Uterus (tissue), 3 donors: ENCODE measurements at regions not wholly inside any gene's neighbourhood (a gene's known extent, or its start where the extent isn't known, plus 50 kb on each side); places are given as distances from the start of the nearest gene placed in this dataset.

Source experiments
- DNase-seq, 2 donors: peaks; one replicate each; pipeline ENCODE4 v3.0.0-alpha.2; 2019 to 2020
- H3K27ac ChIP-seq, 2 donors: fragments of 200-600 bp; sonication (generic); 1 replicate in 1 of 2; 2 replicates in 1 of 2; pipeline ENCODE4 v1.5.1; 2016 to 2018
- H3K27me3 ChIP-seq, 2 donors: fragments of 200-600 bp; sonication (generic); one replicate each; pipeline ENCODE4 v1.5.1; 2018 to 2019; ENCODE audit warnings: control low read depth in 1 of 2
- H3K36me3 ChIP-seq, 2 donors: fragments of 200-600 bp; sonication (generic); one replicate each; pipeline ENCODE4 v1.5.1; 2019; ENCODE audit warnings: control low read depth in 1 of 2
- H3K4me1 ChIP-seq, 2 donors: fragments of 200-600 bp; sonication (generic); one replicate each; pipeline ENCODE4 v1.5.1; 2018 to 2019; ENCODE audit warnings: control low read depth in 1 of 2
- H3K4me3 ChIP-seq, 2 donors: fragments of 200-600 bp; sonication (generic); 1 replicate in 1 of 2; 2 replicates in 1 of 2; pipeline ENCODE4 v1.5.1; 2018 to 2019; ENCODE audit warnings: mild to moderate bottlenecking in 1 of 2
- H3K9me3 ChIP-seq, 2 donors: fragments of 200-600 bp; sonication (generic); one replicate each; pipeline ENCODE4 v1.5.1; 2019; ENCODE audit warnings: control low read depth in 1 of 2
- POLR2A ChIP-seq, 2 donors: fragments of 450-650 bp; IDR thresholded peaks; one replicate each; pipeline ENCODE4 v1.6.1; 2016; ENCODE audit warnings: antibody characterized with exemption in 2 of 2, mild to moderate bottlenecking in 1 of 2, moderate library complexity in 1 of 2
- intact Hi-C: fragments of 100-400 bp; cut with DNase I; formaldehyde crosslinking; loops from one replicate; pipeline ENCODE4 v1.15.1; 2023; ENCODE audit warnings: low total_unique reads
- TF ChIP-seq, protein P1 (sequence below), 4 experiments: fragments of 200-600 bp in 2 of 4; fragments of 450-650 bp in 2 of 4; sonication (generic) in 2 of 4; IDR thresholded peaks; one replicate each; pipeline ENCODE4 v1.5.1; 2016 to 2019; ENCODE audit warnings: antibody characterized with exemption in 4 of 4, mild to moderate bottlenecking in 2 of 4, moderate library complexity in 1 of 4
- donor health status: DM: yes; HTN: yes; CAD: no.

DNA sequence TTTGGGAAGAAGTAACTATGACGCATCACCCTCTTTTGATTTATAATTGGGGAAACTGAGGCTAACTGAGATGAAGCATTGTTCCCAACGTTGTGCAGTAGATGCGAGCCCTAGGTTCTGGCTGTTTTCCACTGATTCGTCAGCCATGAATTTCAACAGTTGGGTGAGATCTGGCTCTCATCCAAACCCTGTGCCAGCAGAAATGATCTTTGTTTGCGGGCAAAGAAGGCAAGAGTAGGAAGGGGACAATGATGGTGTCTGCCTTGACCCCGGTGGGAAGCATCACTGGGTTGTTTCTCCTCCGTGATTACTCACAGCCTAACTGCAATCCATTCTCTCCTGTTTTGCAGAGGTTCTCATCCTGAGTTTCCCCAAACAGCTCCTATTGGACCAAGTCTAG, 142.3 kb downstream of the MIS18A start:
- no peak for DNase-seq

DNA sequence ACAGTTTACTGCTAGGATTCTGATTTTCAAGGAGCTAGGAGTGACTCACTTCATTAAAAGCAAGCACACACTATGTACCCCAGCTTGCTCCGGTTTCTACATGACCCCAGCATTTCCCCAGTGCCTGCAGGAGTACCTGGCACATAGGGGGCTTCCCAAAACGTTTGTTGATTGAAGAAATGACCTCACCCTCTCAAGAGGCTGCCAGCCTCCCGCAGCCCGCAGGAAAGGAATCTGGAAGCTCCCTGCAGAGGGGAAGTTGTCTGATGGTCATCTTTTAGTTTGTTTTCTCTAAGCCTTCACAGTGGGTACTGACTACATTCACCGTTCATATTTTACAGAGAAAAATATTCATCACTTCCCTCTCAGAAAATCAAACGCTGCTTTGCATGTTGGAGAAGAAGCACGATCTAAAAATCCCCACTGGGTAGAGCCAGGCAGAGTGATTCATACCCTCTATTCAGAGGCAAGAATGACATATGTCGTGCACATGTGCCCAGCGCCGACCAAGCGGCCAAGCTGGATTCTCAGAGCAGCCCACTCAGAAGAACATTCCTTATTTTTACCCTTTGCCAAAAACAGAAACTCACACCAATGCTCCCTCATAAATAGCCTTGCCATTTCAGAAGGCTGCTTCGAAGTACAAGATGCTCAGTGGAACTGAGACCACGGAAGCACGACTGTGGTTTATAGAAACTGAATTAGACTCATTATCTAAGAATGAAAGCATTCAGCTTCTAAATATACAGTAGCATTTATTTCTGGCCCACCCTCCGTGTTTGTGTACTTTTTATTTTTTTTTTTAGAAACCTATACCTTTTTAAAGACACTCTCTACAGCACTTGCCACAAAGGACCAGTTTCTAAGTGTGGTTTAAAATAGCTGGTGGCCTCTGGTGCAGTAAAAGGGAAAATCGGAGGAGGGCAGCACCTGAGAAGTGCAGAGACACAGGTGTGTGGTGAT, 143.2 kb downstream of the MIS18A start:
- intact Hi-C loops: no loop called here
- Histone ChIP-seq H3K36me3 (no peaks in the 10 kb centered on the region), H3K27me3 (no peaks in the 10 kb centered on the region), H3K4me3 (no peak overlapping the region), H3K4me1 (no peaks in the 10 kb centered on the region), H3K27ac (no peak overlapping the region), H3K9me3 (no peaks in the 10 kb centered on the region)
- DNase-seq: no peak
- TF ChIP-seq, protein P1, sequence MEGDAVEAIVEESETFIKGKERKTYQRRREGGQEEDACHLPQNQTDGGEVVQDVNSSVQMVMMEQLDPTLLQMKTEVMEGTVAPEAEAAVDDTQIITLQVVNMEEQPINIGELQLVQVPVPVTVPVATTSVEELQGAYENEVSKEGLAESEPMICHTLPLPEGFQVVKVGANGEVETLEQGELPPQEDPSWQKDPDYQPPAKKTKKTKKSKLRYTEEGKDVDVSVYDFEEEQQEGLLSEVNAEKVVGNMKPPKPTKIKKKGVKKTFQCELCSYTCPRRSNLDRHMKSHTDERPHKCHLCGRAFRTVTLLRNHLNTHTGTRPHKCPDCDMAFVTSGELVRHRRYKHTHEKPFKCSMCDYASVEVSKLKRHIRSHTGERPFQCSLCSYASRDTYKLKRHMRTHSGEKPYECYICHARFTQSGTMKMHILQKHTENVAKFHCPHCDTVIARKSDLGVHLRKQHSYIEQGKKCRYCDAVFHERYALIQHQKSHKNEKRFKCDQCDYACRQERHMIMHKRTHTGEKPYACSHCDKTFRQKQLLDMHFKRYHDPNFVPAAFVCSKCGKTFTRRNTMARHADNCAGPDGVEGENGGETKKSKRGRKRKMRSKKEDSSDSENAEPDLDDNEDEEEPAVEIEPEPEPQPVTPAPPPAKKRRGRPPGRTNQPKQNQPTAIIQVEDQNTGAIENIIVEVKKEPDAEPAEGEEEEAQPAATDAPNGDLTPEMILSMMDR (IDR thresholded peaks at IDR 0.05): no peak
- TF ChIP-seq POLR2A (IDR thresholded peaks at IDR 0.05): no peak

More for the DNA sequence above, 142.3 kb downstream of the MIS18A start:
- no peaks in the 10 kb centered on the region for H3K9me3 ChIP-seq
- no peak overlapping the region for H3K4me3 ChIP-seq
- intact Hi-C loops: no loop called here
- no peaks in the 10 kb centered on the region for H3K27me3 ChIP-seq
- H3K36me3 ChIP-seq: no peaks in the 10 kb centered on the region
- TF ChIP-seq, protein P1 (IDR thresholded peaks at IDR 0.05): no peak
- TF ChIP-seq POLR2A (IDR thresholded peaks at IDR 0.05): no peak
- no peak overlapping the region for H3K27ac ChIP-seq
- no peaks in the 10 kb centered on the region for H3K4me1 ChIP-seq

DNA sequence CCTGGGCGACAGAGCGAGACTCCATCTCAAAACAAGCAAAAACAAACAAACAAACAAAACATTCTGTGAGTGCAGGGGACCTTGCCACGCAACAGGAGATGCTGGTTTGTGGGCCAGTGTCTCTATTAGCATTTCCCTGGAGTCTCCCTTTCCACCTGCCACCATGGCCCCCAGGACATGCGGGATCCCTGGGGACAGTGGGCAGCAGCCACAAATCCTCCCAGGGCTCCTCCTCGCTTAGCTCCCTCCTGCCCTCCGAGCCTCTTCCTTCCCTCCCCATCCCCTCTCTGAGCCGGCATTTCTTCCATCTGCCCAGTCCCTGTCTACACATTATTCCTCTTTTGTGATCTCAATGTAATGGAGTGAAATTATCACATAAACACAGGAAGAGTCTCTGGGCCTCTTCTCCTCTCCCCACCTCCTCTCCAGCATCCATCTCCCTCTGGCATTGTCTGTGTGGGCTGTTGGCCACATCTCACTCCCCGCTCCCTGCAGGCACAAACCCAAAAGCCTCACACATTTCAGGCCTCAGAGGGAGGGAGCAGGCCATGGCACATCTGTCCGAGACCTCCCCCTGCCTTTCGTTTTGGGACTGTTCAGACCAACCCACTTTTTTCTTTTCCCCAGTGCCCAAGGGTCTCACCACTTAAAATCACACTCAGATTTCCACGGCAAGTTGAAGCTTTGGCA, 144.3 kb downstream of the MIS18A start:
- intact Hi-C loops: no loop called here
- Histone ChIP-seq H3K4me3 (no peak overlapping the region), H3K27me3 (no peaks in the 10 kb centered on the region), H3K36me3 (no peaks in the 10 kb centered on the region), H3K9me3 (no peaks in the 10 kb centered on the region), H3K4me1 (no peaks in the 10 kb centered on the region), H3K27ac (no peak overlapping the region)
- TF ChIP-seq POLR2A (IDR thresholded peaks at IDR 0.05): no peak
- TF ChIP-seq, protein P1 (IDR thresholded peaks at IDR 0.05): no peak
- no peak for DNase-seq

DNA sequence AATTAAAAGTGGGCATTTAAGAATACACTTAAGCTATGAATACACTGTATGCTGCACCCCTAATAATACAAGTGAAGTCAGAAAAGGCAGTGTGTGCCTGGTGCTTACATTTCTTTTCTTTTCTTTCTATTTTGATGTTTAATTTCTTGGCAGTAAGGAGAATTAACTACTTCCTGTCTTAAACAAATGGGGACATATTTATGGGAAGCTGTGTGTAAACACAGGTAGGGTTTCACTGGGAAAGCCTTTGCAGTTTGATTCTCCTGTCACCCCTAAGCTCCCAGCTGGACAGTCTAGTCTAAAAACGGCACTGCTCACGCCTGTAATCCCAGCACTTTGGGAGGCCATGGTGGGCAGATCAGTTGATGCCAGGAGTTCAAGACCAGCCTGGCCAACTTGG, 146.0 kb downstream of the MIS18A start:
- Histone ChIP-seq H3K27me3 (no peaks in the 10 kb centered on the region), H3K9me3 (no peaks in the 10 kb centered on the region), H3K4me1 (no peaks in the 10 kb centered on the region), H3K36me3 (no peaks in the 10 kb centered on the region), H3K4me3 (no peak overlapping the region), H3K27ac (no peak overlapping the region)
- no peak for TF ChIP-seq POLR2A (IDR thresholded peaks at IDR 0.05)
- TF ChIP-seq, protein P1 (IDR thresholded peaks at IDR 0.05): no peak
- no peak for DNase-seq
- intact Hi-C loops: no loop called here

DNA sequence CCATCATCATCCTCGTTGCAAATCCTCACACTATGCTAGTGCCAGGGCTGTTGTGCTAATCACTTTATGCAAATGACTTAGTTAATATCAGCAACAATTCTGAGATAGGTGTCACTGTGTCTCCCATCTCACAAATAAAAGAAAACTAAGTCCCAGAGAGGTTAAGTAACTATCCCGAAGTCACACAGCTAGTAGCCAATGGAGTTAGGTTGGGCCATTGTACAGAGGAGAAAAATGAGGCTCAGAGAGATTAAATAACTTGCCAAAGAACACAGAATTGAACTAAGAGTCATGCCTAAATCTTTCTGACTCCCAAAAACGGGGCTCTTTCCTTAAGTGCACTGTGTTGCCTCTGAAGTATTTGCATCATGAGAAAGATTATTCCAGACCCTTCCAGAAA, 146.4 kb downstream of the MIS18A start:
- intact Hi-C loops: no loop called here
- Histone ChIP-seq H3K4me3 (no peak overlapping the region), H3K9me3 (no peaks in the 10 kb centered on the region), H3K27ac (no peak overlapping the region), H3K4me1 (no peaks in the 10 kb centered on the region), H3K36me3 (no peaks in the 10 kb centered on the region), H3K27me3 (no peaks in the 10 kb centered on the region)
- TF ChIP-seq POLR2A (IDR thresholded peaks at IDR 0.05): no peak
- TF ChIP-seq, protein P1 (IDR thresholded peaks at IDR 0.05): no peak
- DNase-seq: no peak
